NCI-H1105 (cell line): ENCODE measurements at regions not wholly inside any gene's neighbourhood (a gene's known extent, or its start where the extent isn't known, plus 50 kb on each side); places are given as distances from the start of the nearest gene placed in this dataset.
A peak's percentile ranks its signal among the peaks of the same experiment; 100 is the strongest.

Source experiments
- DNase-seq: peaks from one replicate; lab custom pipeline; 2025; lab: John Stamatoyannopoulos, UW

- DNase-seq: no peak
Observed at GRCh38 chr3:88573472-88573871, 423.7 kb downstream of the C3orf38 start.

GRCh38 chr3:88574146-88574545 is 424.4 kb downstream of the C3orf38 start:
- no peak for DNase-seq

GRCh38 chr3:88584451-88584850 is 434.7 kb downstream of the C3orf38 start:
- DNase-seq: no peak

- no peak for DNase-seq
Observed at GRCh38 chr3:88586121-88586640, 436.4 kb downstream of the C3orf38 start.

- DNase-seq: no peak
Observed at GRCh38 chr3:88589138-88589537, 439.4 kb downstream of the C3orf38 start.

GRCh38 chr3:88595026-88595425 is 445.3 kb downstream of the C3orf38 start:
- no peak for DNase-seq

- DNase-seq: no peak
Observed at GRCh38 chr3:88596451-88596850, 446.7 kb downstream of the C3orf38 start.

GRCh38 chr3:88610820-88611219 is 461.1 kb downstream of the C3orf38 start:
- no peak for DNase-seq

GRCh38 chr3:88611826-88612326 is 462.1 kb downstream of the C3orf38 start:
- DNase-seq: no peak

GRCh38 chr3:88616413-88616812 is 466.7 kb downstream of the C3orf38 start:
- DNase-seq: no peak

- no peak for DNase-seq
Observed at GRCh38 chr3:88617283-88617682, 467.5 kb downstream of the C3orf38 start.

GRCh38 chr3:88618021-88618645 is 468.4 kb downstream of the C3orf38 start:
- DNase-seq: peak; percentile 61

GRCh38 chr3:88621586-88621985 is 471.8 kb downstream of the C3orf38 start:
- DNase-seq: no peak

GRCh38 chr3:88623709-88624108 is 473.9 kb downstream of the C3orf38 start:
- no peak for DNase-seq

- peak; percentile 82 for DNase-seq
Observed at GRCh38 chr3:88626456-88627120, 476.8 kb downstream of the C3orf38 start.

GRCh38 chr3:88628901-88629300 is 478.5 kb upstream of the EPHA3 start:
- DNase-seq: no peak

GRCh38 chr3:88632226-88632625 is 475.2 kb upstream of the EPHA3 start:
- no peak for DNase-seq

- no peak for DNase-seq
Observed at GRCh38 chr3:88640581-88640980, 466.8 kb upstream of the EPHA3 start.

- DNase-seq: no peak
Observed at GRCh38 chr3:88641033-88641604, 466.3 kb upstream of the EPHA3 start.

GRCh38 chr3:88657459-88657858 is 450.0 kb upstream of the EPHA3 start:
- DNase-seq: no peak

- DNase-seq: no peak
Observed at GRCh38 chr3:88661433-88661824, 446.0 kb upstream of the EPHA3 start.

- DNase-seq: no peak
Observed at GRCh38 chr3:88668180-88668579, 439.2 kb upstream of the EPHA3 start.

GRCh38 chr3:88671573-88671972 is 435.8 kb upstream of the EPHA3 start:
- DNase-seq: no peak
